NCI-H1930 (cell line): ENCODE measurements at regions not wholly inside any gene's neighbourhood (a gene's known extent, or its start where the extent isn't known, plus 50 kb on each side); places are given as distances from the start of the nearest gene placed in this dataset.
"Not testable (repeated sequence)": the region's sequence is repeated elsewhere in the genome, so short reads cannot be mapped to it uniquely, and the experiment has no call there.

Experiments
- DNase-seq, 2 experiments: peaks; one replicate each; lab custom pipeline; 2025; lab: John Stamatoyannopoulos, UW

GRCh38 chr13:83470133-83470797 lies 412.0 kb downstream of the SLITRK1 start:
- DNase-seq: peak; percentile 27 to 33

GRCh38 chr13:83453723-83454122 lies 428.6 kb downstream of the SLITRK1 start:
- DNase-seq: no peak

GRCh38 chr13:83453300-83453699 lies 429.0 kb downstream of the SLITRK1 start:
- no peak for DNase-seq

GRCh38 chr13:83452292-83452950 lies 429.9 kb downstream of the SLITRK1 start:
- no peak for DNase-seq

- no peak for DNase-seq
Observed at GRCh38 chr13:83450591-83450990, 431.7 kb downstream of the SLITRK1 start.

- no peak for DNase-seq
Observed at GRCh38 chr13:83449668-83450395, 432.4 kb downstream of the SLITRK1 start.

GRCh38 chr13:83440465-83440864 lies 441.8 kb downstream of the SLITRK1 start:
- DNase-seq: no peak

- not testable (repeated sequence) for DNase-seq
Observed at GRCh38 chr13:83439464-83439863, 442.8 kb downstream of the SLITRK1 start.

- no peak for DNase-seq
Observed at GRCh38 chr13:83423861-83424260, 458.4 kb downstream of the SLITRK1 start.

GRCh38 chr13:83423381-83423780 lies 458.9 kb downstream of the SLITRK1 start:
- DNase-seq: no peak

GRCh38 chr13:83414393-83414792 lies 467.9 kb downstream of the SLITRK1 start:
- no peak for DNase-seq

- DNase-seq: no peak
Observed at GRCh38 chr13:83386609-83387008, 495.7 kb downstream of the SLITRK1 start.

GRCh38 chr13:83378908-83379307 lies 503.4 kb downstream of the SLITRK1 start:
- DNase-seq: no peak

- no peak for DNase-seq
Observed at GRCh38 chr13:83377491-83377890, 504.8 kb downstream of the SLITRK1 start.

- DNase-seq: no peak
Observed at GRCh38 chr13:83372786-83373185, 509.5 kb downstream of the SLITRK1 start.

- DNase-seq: no peak
Observed at GRCh38 chr13:83365723-83366122, 516.6 kb downstream of the SLITRK1 start.

- no peak for DNase-seq
Observed at GRCh38 chr13:83355041-83355440, 527.2 kb downstream of the SLITRK1 start.

- no peak for DNase-seq
Observed at GRCh38 chr13:83352391-83352790, 529.9 kb downstream of the SLITRK1 start.

GRCh38 chr13:83350569-83350968 lies 531.7 kb downstream of the SLITRK1 start:
- no peak for DNase-seq

GRCh38 chr13:83344518-83344917 lies 537.8 kb downstream of the SLITRK1 start:
- DNase-seq: no peak

- DNase-seq: no peak
Observed at GRCh38 chr13:83340170-83340569, 542.1 kb downstream of the SLITRK1 start.

- DNase-seq: no peak
Observed at GRCh38 chr13:83333614-83334388, 548.5 kb downstream of the SLITRK1 start.
